Psoas muscle (tissue), 7 donors: ENCODE measurements at regions not wholly inside any gene's neighbourhood (a gene's known extent, or its start where the extent isn't known, plus 50 kb on each side); places are given as distances from the start of the nearest gene placed in this dataset.

Experiments
- ATAC-seq, 4 donors: fragments of 200-7000 bp; cut with Tn5 transposase; one replicate each; pipeline ENCODE4 v1.9.1; 2020; ENCODE audit warnings: moderate library complexity in 3 of 4, mild to moderate bottlenecking in 2 of 4
- DNase-seq, 2 donors: peaks; one replicate each; pipeline ENCODE4 v3.0.0-alpha.2; 2020
- H3K27ac ChIP-seq: fragments of 200-600 bp; one replicate; pipeline ENCODE4 v1.8.0; 2022
- H3K27me3 ChIP-seq, 3 donors: fragments of 200-600 bp in 1 of 3; one replicate each; pipeline versions ENCODE4 v1.6.1 to v1.8.0; 2013 to 2022; ENCODE audit warnings: low read length in 2 of 3, mild to moderate bottlenecking in 2 of 3, moderate library complexity in 1 of 3; ENCODE audit not compliant: insufficient read depth in 3 of 3
- H3K36me3 ChIP-seq, 2 donors: fragments of 200-600 bp in 1 of 2; one replicate each; pipeline versions ENCODE4 v1.6.1 to v1.8.0; 2013 to 2022; ENCODE audit warnings: low read depth in 1 of 2, mild to moderate bottlenecking in 1 of 2, moderate library complexity in 1 of 2; ENCODE audit not compliant: insufficient read depth in 1 of 2
- H3K4me1 ChIP-seq: fragments of 200-600 bp; one replicate; pipeline ENCODE4 v1.8.0; 2022
- H3K4me3 ChIP-seq: fragments of 200-600 bp; one replicate; pipeline ENCODE4 v1.8.0; 2022; ENCODE audit warnings: mild to moderate bottlenecking
- H3K9me3 ChIP-seq: fragments of 200-600 bp; one replicate; pipeline ENCODE4 v1.8.0; 2022
- WGBS, 3 donors: extraction: QIAGEN DNeasy Blood & Tissue Kit; methylation state at CpG; one replicate each; pipeline versions ENCODE4 v1.1.6 to v1.1.7; 2013; 5-methylcytosine and 5-hydroxymethylcytosine counted together
- intact Hi-C, 2 donors: fragments of 100-400 bp; cut with DNase I; formaldehyde crosslinking; loops; one replicate each; pipeline versions ENCODE4 v1.11.0 to v1.14.2; 2022
- TF ChIP-seq, protein P1 (sequence below): fragments of 200-600 bp; IDR thresholded peaks from one replicate; pipeline ENCODE4 v1.8.0; 2022; ENCODE audit warnings: antibody characterized with exemption
- donor health status: healthy with polysubstance abuse.
- donor health status: DM: no; HTN: no; CAD: no; lungs with moderate emphysema.
- donor health status: Bipolar disorder and iron deficiency.
- donor health status: healthy.
- donor health status: DM: yes; HTN: yes; CAD: no.
- donor health status: DM: no; HTN: no; CAD: no.
- donor health status: DM: yes; HTN: yes; CAD: no.

DNA sequence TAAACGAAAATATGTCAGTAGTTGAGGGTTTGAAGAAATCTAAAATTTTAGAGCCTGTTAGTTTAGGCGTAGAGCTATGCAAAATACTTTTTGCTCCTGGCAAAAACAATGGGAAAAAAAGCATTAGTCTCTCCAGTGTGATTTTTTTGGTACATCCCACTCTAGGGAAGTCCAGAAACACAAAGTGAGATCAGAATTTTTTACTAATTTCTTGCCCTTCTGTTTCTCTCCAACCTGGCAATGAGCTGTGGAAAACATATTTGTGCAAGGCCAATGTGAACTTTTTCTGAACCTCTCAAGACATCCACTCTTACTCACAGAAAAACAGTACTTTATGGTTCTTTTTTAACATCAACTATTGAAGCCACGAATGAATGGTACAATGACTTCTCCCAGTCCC lies 56.9 kb upstream of the DCN start:
- H3K4me1 ChIP-seq, result no peaks in the 10 kb centered on the region
- no peaks in the 10 kb centered on the region for H3K9me3 ChIP-seq
- no peaks in the 10 kb centered on the region for H3K27me3 ChIP-seq
- H3K36me3 ChIP-seq, result no peaks in the 10 kb centered on the region
- intact Hi-C loops, result no loop called here
- ATAC-seq (peak in 2 of 4 donors; percentile 26 to 58), DNase-seq (no peak)
- 18 to 31% (median 19%) methylated on average over 3 of the region's 3 CpGs for WGBS, 3 donors
- TF ChIP-seq, protein P1, sequence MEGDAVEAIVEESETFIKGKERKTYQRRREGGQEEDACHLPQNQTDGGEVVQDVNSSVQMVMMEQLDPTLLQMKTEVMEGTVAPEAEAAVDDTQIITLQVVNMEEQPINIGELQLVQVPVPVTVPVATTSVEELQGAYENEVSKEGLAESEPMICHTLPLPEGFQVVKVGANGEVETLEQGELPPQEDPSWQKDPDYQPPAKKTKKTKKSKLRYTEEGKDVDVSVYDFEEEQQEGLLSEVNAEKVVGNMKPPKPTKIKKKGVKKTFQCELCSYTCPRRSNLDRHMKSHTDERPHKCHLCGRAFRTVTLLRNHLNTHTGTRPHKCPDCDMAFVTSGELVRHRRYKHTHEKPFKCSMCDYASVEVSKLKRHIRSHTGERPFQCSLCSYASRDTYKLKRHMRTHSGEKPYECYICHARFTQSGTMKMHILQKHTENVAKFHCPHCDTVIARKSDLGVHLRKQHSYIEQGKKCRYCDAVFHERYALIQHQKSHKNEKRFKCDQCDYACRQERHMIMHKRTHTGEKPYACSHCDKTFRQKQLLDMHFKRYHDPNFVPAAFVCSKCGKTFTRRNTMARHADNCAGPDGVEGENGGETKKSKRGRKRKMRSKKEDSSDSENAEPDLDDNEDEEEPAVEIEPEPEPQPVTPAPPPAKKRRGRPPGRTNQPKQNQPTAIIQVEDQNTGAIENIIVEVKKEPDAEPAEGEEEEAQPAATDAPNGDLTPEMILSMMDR, result no peak
- no peak overlapping the region for H3K27ac ChIP-seq
- no peak overlapping the region for H3K4me3 ChIP-seq
